Sigmoid colon (tissue), 6 donors: ENCODE measurements at regions not wholly inside any gene's neighbourhood (a gene's known extent, or its start where the extent isn't known, plus 50 kb on each side); places are given as distances from the start of the nearest gene placed in this dataset.
"Not testable (repeated sequence)": the region's sequence is repeated elsewhere in the genome, so short reads cannot be mapped to it uniquely, and the experiment has no call there.

Experiments used
- DNase-seq: peaks from one replicate; pipeline ENCODE4 v3.0.0-alpha.2; 2019
- H3K27ac ChIP-seq, 4 donors: fragments of 200-600 bp; sonication (generic); one replicate each; pipeline ENCODE4 v1.5.1; 2016 to 2019; ENCODE audit warnings: mild to moderate bottlenecking in 1 of 4
- H3K27me3 ChIP-seq, 3 donors: fragments of 200-600 bp; sonication (generic); one replicate each; pipeline ENCODE4 v1.5.1; 2019; ENCODE audit warnings: mild to moderate bottlenecking in 1 of 3
- H3K36me3 ChIP-seq, 4 donors: fragments of 200-600 bp; sonication (generic); one replicate each; pipeline ENCODE4 v1.5.1; 2016 to 2019
- H3K4me1 ChIP-seq, 4 donors: fragments of 200-600 bp; sonication (generic); one replicate each; pipeline ENCODE4 v1.5.1; 2017 to 2019
- H3K4me3 ChIP-seq, 4 donors: fragments of 200-600 bp; sonication (generic); one replicate each; pipeline ENCODE4 v1.5.1; 2017 to 2019; ENCODE audit warnings: mild to moderate bottlenecking in 2 of 4, moderate library complexity in 1 of 4
- H3K9me3 ChIP-seq, 4 donors: fragments of 200-600 bp in 3 of 4; sonication (generic) in 3 of 4; one replicate each; pipeline versions ENCODE4 v1.5.1 to v1.6.1; 2013 to 2019
- EP300 ChIP-seq, 4 donors: sonication (generic); formaldehyde crosslinking; IDR thresholded peaks; one replicate each; pipeline ENCODE4 v1.6.1; 2017; ENCODE audit warnings: antibody characterized with exemption in 4 of 4
- POLR2A ChIP-seq, 2 donors: fragments of 450-650 bp; IDR thresholded peaks; one replicate each; pipeline ENCODE4 v1.6.1; 2016; ENCODE audit warnings: antibody characterized with exemption in 2 of 2, mild to moderate bottlenecking in 2 of 2, moderate library complexity in 2 of 2
- POLR2AphosphoS5 ChIP-seq, 4 donors: sonication (generic); formaldehyde crosslinking; IDR thresholded peaks; one replicate each; pipeline ENCODE4 v1.6.1; 2017; ENCODE audit warnings: antibody characterized with exemption in 4 of 4
- WGBS, 2 donors: extraction: QIAGEN DNeasy Blood & Tissue Kit; methylation state at CpG; one replicate each; pipeline ENCODE4 v1.1.7; 2013; 5-methylcytosine and 5-hydroxymethylcytosine counted together
- intact Hi-C: fragments of 100-400 bp; cut with DNase I; formaldehyde crosslinking; loops from one replicate; pipeline ENCODE4 v1.15.1; 2023
- TF ChIP-seq, protein P1 (sequence below), 4 experiments: fragments of 450-650 bp in 3 of 4; fragments of 200-600 bp in 1 of 4; IDR thresholded peaks; one replicate each; pipeline ENCODE4 v1.5.1; 2016 to 2019; ENCODE audit warnings: antibody characterized with exemption in 4 of 4, mild to moderate bottlenecking in 3 of 4, moderate library complexity in 2 of 4
- donor health status: healthy with polysubstance abuse.
- donor health status: healthy.

DNA sequence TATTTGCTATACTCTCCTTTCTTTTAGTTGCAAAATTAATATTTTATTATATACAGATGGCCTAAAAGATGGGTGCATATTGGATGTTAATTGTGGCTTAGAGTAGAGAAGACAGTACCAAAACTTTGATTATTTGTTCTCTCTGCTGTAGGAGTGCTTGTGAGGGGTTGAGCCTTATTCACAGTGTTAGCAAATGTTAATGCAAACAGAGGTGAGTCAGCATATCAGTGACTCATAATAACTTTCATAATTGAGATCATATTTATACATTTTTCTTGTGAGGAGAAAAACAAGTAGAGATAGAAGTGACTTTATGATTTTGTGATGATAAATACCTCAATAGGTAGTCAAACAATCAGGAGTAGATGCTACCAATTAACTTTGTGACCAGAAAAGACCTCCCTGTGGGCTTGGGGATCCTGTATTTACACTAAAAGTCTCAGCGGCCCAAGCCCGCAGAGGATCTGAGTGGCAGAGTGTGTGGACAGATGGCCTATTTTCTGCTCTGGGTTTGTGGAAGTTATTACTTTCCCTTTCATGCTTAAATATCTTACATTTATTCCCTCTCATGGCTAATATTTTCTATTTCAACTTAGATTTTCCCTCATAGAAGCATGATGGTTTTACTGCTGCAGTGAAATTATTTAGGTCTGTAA lies 226.5 kb downstream of the TAF11L14 start:
- intact Hi-C loops: no loop called here
- H3K27ac ChIP-seq: no peak overlapping the region
- H3K4me1 ChIP-seq: no peaks in the 10 kb centered on the region
- no peaks in the 10 kb centered on the region for H3K27me3 ChIP-seq
- H3K9me3 ChIP-seq: no peaks in the 10 kb centered on the region
- TF ChIP-seq POLR2AphosphoS5 (IDR thresholded peaks at IDR 0.05) (no peak), POLR2A (IDR thresholded peaks at IDR 0.05) (no peak), EP300 (IDR thresholded peaks at IDR 0.05) (no peak)
- TF ChIP-seq, protein P1, sequence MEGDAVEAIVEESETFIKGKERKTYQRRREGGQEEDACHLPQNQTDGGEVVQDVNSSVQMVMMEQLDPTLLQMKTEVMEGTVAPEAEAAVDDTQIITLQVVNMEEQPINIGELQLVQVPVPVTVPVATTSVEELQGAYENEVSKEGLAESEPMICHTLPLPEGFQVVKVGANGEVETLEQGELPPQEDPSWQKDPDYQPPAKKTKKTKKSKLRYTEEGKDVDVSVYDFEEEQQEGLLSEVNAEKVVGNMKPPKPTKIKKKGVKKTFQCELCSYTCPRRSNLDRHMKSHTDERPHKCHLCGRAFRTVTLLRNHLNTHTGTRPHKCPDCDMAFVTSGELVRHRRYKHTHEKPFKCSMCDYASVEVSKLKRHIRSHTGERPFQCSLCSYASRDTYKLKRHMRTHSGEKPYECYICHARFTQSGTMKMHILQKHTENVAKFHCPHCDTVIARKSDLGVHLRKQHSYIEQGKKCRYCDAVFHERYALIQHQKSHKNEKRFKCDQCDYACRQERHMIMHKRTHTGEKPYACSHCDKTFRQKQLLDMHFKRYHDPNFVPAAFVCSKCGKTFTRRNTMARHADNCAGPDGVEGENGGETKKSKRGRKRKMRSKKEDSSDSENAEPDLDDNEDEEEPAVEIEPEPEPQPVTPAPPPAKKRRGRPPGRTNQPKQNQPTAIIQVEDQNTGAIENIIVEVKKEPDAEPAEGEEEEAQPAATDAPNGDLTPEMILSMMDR (IDR thresholded peaks at IDR 0.05): no peak
- DNase-seq: no peak
- H3K4me3 ChIP-seq: no peak overlapping the region
- 91 to 95% methylated on average over 2 of the region's 2 CpGs for WGBS, 2 donors
- H3K36me3 ChIP-seq: no peaks in the 10 kb centered on the region

DNA sequence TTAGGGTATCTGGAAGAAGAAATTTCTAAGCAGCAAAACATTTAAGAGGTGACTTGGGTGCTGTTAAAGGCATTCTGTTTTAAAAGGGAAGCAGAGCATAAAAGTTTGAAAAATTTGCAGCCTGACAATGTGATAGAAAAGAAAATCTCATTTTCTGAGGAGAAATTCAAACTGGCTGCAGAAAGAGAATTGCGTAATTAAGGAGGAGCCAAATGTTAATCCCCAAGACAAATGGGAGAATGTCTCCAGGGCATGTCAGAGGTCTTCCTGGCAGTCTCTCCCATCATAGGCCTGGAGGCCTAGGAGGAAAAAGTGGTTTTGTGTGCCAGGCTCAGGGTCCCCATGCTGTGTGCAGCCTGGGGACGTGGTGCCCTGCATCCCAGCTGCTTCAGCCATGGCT lies 230.6 kb downstream of the TAF11L14 start:
- H3K4me1 ChIP-seq, DNase-seq, H3K27ac ChIP-seq, H3K4me3 ChIP-seq, H3K36me3 ChIP-seq, H3K9me3 ChIP-seq, intact Hi-C loops, H3K27me3 ChIP-seq: not testable (repeated sequence)
- 50 to 58% methylated on average over 2 of the region's 2 CpGs for WGBS, 2 donors

DNA sequence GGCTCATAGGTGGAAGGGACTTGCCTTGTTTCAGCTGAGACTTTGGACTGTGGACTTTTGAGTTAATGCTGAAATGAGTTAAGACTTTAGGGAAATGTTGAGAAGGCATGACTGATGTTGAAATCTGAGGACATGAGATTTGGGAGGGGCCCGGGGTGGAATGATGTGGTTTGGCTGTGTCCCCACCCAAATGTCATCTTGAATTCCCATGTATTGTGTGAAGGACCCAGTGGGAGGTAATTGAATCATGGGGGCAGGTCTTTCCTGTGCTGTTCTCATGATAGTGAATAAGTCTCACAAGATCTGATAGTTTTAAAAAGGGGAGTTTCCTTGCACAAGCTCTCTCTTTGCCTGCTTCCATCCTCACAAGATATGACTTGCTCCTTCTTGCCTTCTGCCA lies 231.7 kb downstream of the TAF11L14 start:
- H3K4me1 ChIP-seq, H3K27me3 ChIP-seq, DNase-seq, intact Hi-C loops, H3K36me3 ChIP-seq, H3K27ac ChIP-seq, H3K4me3 ChIP-seq, H3K9me3 ChIP-seq: not testable (repeated sequence)
- 58 to 87% methylated on average over 1 of the region's 1 CpG for WGBS, 2 donors

DNA sequence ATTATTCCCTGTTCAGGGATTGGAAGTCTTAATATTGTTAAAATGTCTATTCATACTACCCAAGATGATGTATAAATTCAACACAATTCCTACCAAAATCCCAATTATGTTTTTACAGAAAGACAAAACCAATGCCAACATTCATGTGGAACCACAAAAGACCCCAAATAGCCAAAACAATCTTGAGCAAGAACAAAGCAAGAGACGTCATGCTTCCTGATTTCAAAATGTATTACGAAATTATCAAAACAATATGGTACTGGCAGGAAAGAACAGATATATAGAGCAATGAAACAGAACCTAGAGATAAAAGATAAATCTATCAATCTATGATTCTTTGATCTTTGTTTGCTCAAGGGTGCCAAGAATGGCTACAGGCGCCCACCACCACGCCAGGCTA lies 237.9 kb downstream of the TAF11L14 start:
- no peak for DNase-seq
- WGBS, 2 donors: 85 to 86% methylated on average over 4 of the region's 4 CpGs
- no peaks in the 10 kb centered on the region for H3K27me3 ChIP-seq
- H3K9me3 ChIP-seq: peaks cover 0 to 5% (median 0%) of the 10 kb centered on the region in 4 donors
- intact Hi-C loops: no loop called here
- no peaks in the 10 kb centered on the region for H3K4me1 ChIP-seq
- no peak for TF ChIP-seq EP300 (IDR thresholded peaks at IDR 0.05)
- TF ChIP-seq, protein P1 (IDR thresholded peaks at IDR 0.05): no peak
- TF ChIP-seq POLR2A (IDR thresholded peaks at IDR 0.05): no peak
- no peak for TF ChIP-seq POLR2AphosphoS5 (IDR thresholded peaks at IDR 0.05)
- no peaks in the 10 kb centered on the region for H3K36me3 ChIP-seq
- H3K27ac ChIP-seq: no peak overlapping the region
- H3K4me3 ChIP-seq: no peak overlapping the region

DNA sequence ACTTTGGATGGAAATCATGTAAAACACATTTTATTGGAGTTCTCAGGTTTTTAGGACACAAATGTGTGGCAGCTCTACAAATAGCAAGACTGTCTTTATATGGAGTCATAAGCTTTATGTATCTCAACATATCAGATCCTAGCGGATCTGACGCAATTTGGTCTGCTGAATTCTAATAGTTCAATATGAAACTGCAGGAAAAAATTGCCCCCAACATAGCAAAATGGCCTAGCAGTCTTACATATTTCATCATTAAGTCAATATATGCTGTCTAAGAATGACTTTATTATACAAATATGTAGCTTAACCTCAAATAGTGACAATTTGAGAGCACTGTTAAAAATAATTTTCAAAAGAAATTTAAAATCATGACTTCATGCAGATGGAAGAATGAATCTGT lies 244.3 kb downstream of the TAF11L14 start:
- 89 to 95% methylated on average over 2 of the region's 2 CpGs for WGBS, 2 donors
- TF ChIP-seq POLR2A (IDR thresholded peaks at IDR 0.05) (no peak), POLR2AphosphoS5 (IDR thresholded peaks at IDR 0.05) (no peak), EP300 (IDR thresholded peaks at IDR 0.05) (no peak)
- TF ChIP-seq, protein P1 (IDR thresholded peaks at IDR 0.05): no peak
- intact Hi-C loops: no loop called here
- H3K36me3 ChIP-seq: no peaks in the 10 kb centered on the region
- H3K27me3 ChIP-seq: no peaks in the 10 kb centered on the region
- H3K4me3 ChIP-seq: no peak overlapping the region
- no peaks in the 10 kb centered on the region for H3K4me1 ChIP-seq
- H3K27ac ChIP-seq: no peak overlapping the region
- no peaks in the 10 kb centered on the region for H3K9me3 ChIP-seq
- no peak for DNase-seq

DNA sequence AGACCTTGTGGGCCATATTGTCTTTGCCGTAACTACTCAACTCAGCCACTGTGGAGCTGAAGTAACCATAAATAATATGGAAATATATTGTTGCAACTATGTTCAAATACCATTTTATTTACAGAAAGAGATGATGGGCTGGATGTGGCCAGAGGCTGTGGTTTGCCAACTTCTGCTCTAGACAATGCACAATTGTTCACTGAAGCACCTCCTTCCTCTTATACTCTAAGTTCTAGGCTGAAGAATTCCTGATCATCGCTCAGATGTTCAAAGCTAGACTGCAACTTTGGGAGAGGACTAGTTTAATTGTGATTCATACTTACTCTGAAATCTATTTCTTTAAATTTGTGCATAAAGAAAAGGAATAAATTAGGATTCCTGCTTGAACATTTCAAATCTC lies 245.0 kb downstream of the TAF11L14 start:
- WGBS, 2 donors: 89 to 95% methylated on average over 2 of the region's 2 CpGs
- Histone ChIP-seq H3K4me1 (no peaks in the 10 kb centered on the region), H3K27me3 (no peaks in the 10 kb centered on the region), H3K27ac (no peak overlapping the region), H3K4me3 (no peak overlapping the region), H3K9me3 (no peaks in the 10 kb centered on the region), H3K36me3 (no peaks in the 10 kb centered on the region)
- intact Hi-C loops: no loop called here
- no peak for DNase-seq
- TF ChIP-seq EP300 (IDR thresholded peaks at IDR 0.05) (no peak), POLR2A (IDR thresholded peaks at IDR 0.05) (no peak), POLR2AphosphoS5 (IDR thresholded peaks at IDR 0.05) (no peak)
- TF ChIP-seq, protein P1 (IDR thresholded peaks at IDR 0.05): no peak
